ENCODE measurements at regions not wholly inside any gene's neighbourhood (a gene's known extent, or its start where the extent isn't known, plus 50 kb on each side); places are given as distances from the start of the nearest gene placed in this dataset.

GRCh38 chr10:114872519-114873087, 51.0 kb downstream of the FHIP2A start:
- CTCF ChIA-PET: no interaction called here
- no peak for ATAC-seq (ENCODE audit: low read depth)

More at GRCh38 chr10:114872519-114873087, 51.0 kb downstream of the FHIP2A start:
- H3K4me3 Mint-ChIP-seq: no peak overlapping the region
- H3K4me2 ChIP-seq (replicated peaks; ENCODE audit: low read depth, low read length, poor library complexity, severe bottlenecking): no peak overlapping the region
- H2AFZ ChIP-seq (ENCODE audit: insufficient read depth, low read depth, low read length, poor library complexity, severe bottlenecking): no peak overlapping the region
- H3K4me3 ChIP-seq (ENCODE audit: control extremely low read depth in 1 of 5, extremely low read depth in 1 of 5, insufficient read depth in 1 of 5, low read depth in 2 of 5, low read length in 4 of 5): no peak overlapping the region
- no peak overlapping the region for H3K27ac Mint-ChIP-seq
- intact Hi-C loops (cut with micrococcal nuclease): no loop called here
- H3K27me3 Mint-ChIP-seq: peaks cover 33% of the 10 kb centered on the region
- DNase-seq: no peak
- no peaks in the 10 kb centered on the region for H3K36me3 ChIP-seq (replicated peaks in 1 of 2; ENCODE audit: control extremely low read depth in 1 of 2, control insufficient read depth in 1 of 2, extremely low read depth in 1 of 2, insufficient read depth in 2 of 2, low read length in 1 of 2)
- peaks cover 7 to 8% of the 10 kb centered on the region in 2 donors for H3K4me1 ChIP-seq (ENCODE audit: control insufficient read depth in 2 of 2, insufficient read depth in 2 of 2, low read length in 2 of 2)
- no peaks in the 10 kb centered on the region for H3K9me3 ChIP-seq (ENCODE audit: control extremely low read depth in 1 of 3, control insufficient read depth in 2 of 3, insufficient read depth in 1 of 3, low read length in 2 of 3)
- no peaks in the 10 kb centered on the region for H3K79me2 ChIP-seq (ENCODE audit: control insufficient read depth, insufficient read depth, low read length)
- H3K27ac ChIP-seq (ENCODE audit: low read length in 2 of 2): no peak overlapping the region
- TF ChIP-seq EZH2 (IDR thresholded peaks at IDR 0.05; ENCODE audit: borderline replicate concordance, insufficient read depth, low read depth, low read length, poor library complexity, severe bottlenecking): no peak
- no peak for TF ChIP-seq CTCF (IDR thresholded peaks at IDR 0.05)
- H4K20me1 ChIP-seq (ENCODE audit: control insufficient read depth, insufficient read depth, low read length, poor library complexity, severe bottlenecking): no peaks in the 10 kb centered on the region
- H3K9me3 Mint-ChIP-seq (ENCODE audit: insufficient read depth): no peaks in the 10 kb centered on the region
- no peak overlapping the region for H3K9ac ChIP-seq (ENCODE audit: low read length)
- peaks cover 0 to 21% (median 1%) of the 10 kb centered on the region in 4 experiments for H3K27me3 ChIP-seq (replicated peaks in 1 of 4; ENCODE audit: control extremely low read depth in 1 of 4, control insufficient read depth in 3 of 4, insufficient read depth in 4 of 4, low read length in 3 of 4)
- POLR2A ChIA-PET: no interaction called here
- H3K4me1 Mint-ChIP-seq: peaks cover 5% of the 10 kb centered on the region
